HG03060 (cell line): ENCODE measurements at regions not wholly inside any gene's neighbourhood (a gene's known extent, or its start where the extent isn't known, plus 50 kb on each side); places are given as distances from the start of the nearest gene placed in this dataset.
"Not testable (repeated sequence)": the region's sequence is repeated elsewhere in the genome, so short reads cannot be mapped to it uniquely, and the experiment has no call there.

Experiments
- ATAC-seq: cut with Tn5 transposase; IDR thresholded peaks from one replicate; pipeline ENCODE4 v1.9.1; 2021; ENCODE audit warnings: low read depth, moderate number of reproducible peaks; ENCODE audit not compliant: unreplicated experiment

DNA sequence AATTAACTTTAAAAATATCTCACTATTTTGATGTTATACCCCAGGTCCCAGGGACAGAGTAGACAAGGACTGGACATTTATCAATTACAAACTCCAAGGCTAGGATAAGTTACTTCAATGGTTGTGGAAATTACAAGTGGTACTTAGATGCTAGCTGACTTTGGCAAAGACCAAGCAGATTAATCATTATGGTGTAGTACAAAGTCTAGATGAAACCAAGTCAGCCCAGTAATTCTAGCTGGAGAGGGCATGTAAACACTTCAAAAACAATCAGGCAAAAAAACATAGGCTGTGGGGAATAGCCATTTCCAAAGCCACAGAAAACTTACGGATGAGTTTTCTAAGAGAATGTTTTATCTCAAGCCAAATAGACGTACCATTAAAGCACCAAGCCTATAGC lies 124.5 kb downstream of the TSEN15 start:
- ATAC-seq, result no peak

DNA sequence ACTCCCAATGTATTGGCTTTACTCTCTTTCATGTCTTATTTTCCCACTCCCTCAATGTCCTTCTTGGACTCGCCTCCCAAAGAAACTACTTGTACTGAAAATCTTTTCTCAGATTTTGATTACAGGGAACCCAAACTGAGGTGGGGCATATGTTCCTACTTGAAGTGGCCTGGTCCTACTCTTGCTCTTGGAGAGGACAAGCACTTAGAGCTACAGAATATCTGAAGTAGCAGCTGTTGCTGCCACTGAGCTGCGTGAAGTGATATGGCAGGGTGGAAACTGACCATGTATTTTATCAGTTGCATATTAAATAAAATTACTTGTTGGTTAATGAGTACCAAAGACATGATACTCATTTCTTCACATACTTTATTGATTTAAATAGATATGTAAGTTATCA lies 129.5 kb downstream of the TSEN15 start:
- ATAC-seq, result no peak

GRCh38 chr1:184183919-184184318 lies 132.4 kb downstream of the TSEN15 start:
- ATAC-seq, result no peak

DNA sequence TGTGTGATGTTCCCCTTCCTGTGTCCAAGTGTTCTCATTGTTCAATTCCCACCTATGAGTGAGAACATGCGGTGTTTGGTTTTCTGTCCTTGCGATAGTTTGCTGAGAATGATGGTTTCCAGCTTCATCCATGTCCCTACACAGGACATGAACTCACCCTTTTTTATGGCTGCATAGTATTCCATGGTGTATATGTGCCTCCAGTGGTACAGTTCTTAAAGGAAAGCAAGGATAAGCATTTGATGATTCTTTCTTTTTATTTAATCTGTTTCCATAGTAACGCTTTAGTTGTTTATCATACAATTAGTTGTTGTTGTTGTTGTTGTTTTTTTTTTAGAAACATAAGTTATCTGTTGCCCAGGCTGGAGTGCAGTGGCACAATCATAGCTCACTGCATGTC lies 133.1 kb downstream of the TSEN15 start:
- ATAC-seq, result not testable (repeated sequence)

- no peak for ATAC-seq
Observed at GRCh38 chr1:184185347-184185746, 133.8 kb downstream of the TSEN15 start.

- no peak for ATAC-seq
Observed at GRCh38 chr1:184186167-184186566, 134.6 kb downstream of the TSEN15 start.

GRCh38 chr1:184187097-184187496 lies 135.6 kb downstream of the TSEN15 start:
- no peak for ATAC-seq

DNA sequence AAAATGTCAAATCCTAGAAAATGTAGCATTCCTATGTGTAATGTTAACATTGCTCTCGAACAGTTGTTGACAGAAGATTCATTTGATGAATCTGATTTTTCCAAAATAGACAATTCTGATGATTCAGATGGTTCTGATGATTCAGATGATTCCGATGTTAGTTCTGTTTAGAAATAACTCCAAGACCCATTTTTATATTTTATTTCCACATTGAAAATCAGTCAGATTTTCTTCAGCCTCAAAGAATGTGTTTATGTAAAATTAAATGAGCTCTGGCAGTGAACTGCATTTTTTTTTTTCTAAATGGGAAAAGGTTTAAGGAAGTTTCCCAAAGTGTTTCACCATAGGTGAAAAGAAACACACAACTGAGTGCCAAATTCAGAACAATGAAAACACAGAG lies 136.5 kb downstream of the TSEN15 start:
- ATAC-seq, result no peak

DNA sequence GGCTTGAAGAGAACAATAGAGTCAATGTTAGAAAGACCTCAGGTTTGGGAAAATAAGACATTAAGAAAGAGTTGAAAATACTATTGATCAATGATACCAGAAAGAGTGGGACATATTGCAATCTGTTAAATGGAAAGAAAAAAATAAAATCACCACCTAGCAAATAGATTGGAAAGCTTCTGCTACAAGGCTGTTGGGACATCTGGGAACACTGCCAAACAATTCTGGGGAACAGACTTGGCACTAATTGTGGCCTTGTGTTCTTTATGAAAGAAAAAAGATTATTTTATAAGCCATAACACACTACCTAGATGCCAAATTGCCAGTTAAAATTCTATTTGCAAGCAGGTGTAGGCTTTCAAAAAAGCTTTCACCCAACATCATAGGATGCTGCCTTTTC lies 137.8 kb downstream of the TSEN15 start:
- ATAC-seq, result no peak

DNA sequence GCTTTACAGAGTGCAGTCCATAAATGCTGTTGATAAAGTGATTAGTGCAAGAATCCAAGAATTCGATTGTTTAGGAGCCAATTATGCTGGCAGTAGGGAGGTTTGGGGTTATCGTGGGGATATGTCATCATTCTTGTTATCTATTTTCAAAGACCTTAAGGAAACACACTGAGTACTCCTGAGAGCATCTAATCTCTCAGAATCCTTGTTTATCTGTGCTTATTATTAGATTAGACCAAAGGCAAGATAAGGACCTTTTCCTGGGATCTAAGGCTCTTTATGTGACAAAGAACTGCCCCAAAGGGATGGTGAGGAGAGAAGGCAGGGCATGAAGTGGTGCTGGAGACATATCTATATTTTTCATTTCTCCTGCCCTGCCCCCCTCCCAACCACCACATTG lies 139.1 kb downstream of the TSEN15 start:
- no peak for ATAC-seq

- ATAC-seq, result no peak
Observed at GRCh38 chr1:184191181-184191621, 139.7 kb downstream of the TSEN15 start.

- no peak for ATAC-seq
Observed at GRCh38 chr1:184192796-184193195, 141.3 kb downstream of the TSEN15 start.

GRCh38 chr1:184193451-184193850 lies 141.9 kb downstream of the TSEN15 start:
- no peak for ATAC-seq

DNA sequence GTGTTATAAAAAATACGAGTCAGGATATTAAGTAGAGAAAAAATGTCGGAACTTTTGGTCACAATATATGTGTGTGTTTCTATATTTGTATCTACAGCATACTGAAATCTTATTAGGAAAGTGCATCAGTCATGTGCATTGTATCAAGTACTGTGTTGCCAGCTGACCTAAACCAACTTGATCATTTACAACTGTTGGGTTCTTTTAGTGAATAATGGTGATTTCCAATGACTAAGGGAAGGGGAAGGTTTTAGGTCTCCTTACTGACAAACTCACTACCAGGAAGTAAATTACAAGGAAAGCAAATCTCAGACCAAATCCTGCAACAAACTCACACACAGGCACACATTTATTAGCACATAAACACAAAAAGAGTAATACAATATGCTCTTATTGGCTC lies 142.7 kb downstream of the TSEN15 start:
- no peak for ATAC-seq

DNA sequence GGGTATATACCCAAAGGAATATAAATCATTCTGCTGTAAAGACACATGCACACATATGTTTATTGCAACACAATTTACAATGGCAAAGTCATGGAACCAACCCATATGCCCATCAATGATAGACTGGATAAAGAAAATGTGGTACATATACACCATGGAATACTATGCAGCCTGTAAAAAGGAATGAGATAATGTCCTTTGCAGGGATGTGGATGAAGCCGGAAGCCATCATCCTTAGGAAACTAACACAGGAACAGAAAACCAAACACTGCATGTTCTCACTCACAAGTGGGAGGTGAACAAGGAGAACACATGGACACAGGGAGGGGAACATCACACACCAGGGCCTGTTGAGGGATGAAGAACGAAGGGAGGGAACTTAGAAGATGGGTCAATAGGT lies 144.2 kb downstream of the TSEN15 start:
- ATAC-seq, result not testable (repeated sequence)

GRCh38 chr1:184197831-184198230 lies 146.3 kb downstream of the TSEN15 start:
- ATAC-seq, result no peak

GRCh38 chr1:184199036-184199435 lies 147.5 kb downstream of the TSEN15 start:
- ATAC-seq, result no peak

- no peak for ATAC-seq
Observed at GRCh38 chr1:184199438-184200085, 148.0 kb downstream of the TSEN15 start.

- no peak for ATAC-seq
Observed at GRCh38 chr1:184208622-184209021, 157.1 kb downstream of the TSEN15 start.

GRCh38 chr1:184210031-184210430 lies 158.5 kb downstream of the TSEN15 start:
- no peak for ATAC-seq

GRCh38 chr1:184210862-184211261 lies 159.3 kb downstream of the TSEN15 start:
- ATAC-seq, result no peak

- no peak for ATAC-seq
Observed at GRCh38 chr1:184212649-184213314, 161.3 kb downstream of the TSEN15 start.
